Heart left ventricle (tissue), 16 donors: ENCODE measurements at regions not wholly inside any gene's neighbourhood (a gene's known extent, or its start where the extent isn't known, plus 50 kb on each side); places are given as distances from the start of the nearest gene placed in this dataset.
A peak's percentile ranks its signal among the peaks of the same experiment; 100 is the strongest.

ENCODE experiments used
- ATAC-seq, 4 donors: fragments of 200-7000 bp; cut with Tn5 transposase; one replicate each; pipeline ENCODE4 v1.9.1; 2020 to 2022; ENCODE audit warnings: moderate library complexity in 4 of 4, mild to moderate bottlenecking in 3 of 4, moderate number of reproducible peaks in 1 of 4
- DNase-seq, 5 donors: peaks; one replicate each; pipeline ENCODE4 v3.0.0-alpha.2; 2020
- H3K27ac ChIP-seq, 12 donors: fragments of 200-600 bp; sonication (generic) in 4 of 12; one replicate each; pipeline versions ENCODE4 v1.5.0 to v1.8.0; 2016 to 2022; ENCODE audit warnings: mild to moderate bottlenecking in 2 of 12
- H3K27me3 ChIP-seq, 9 donors: fragments of 200-600 bp; sonication (generic) in 2 of 9; one replicate each; pipeline versions ENCODE4 v1.5.1 to v1.8.0; 2016 to 2022; ENCODE audit warnings: mild to moderate bottlenecking in 3 of 9
- H3K36me3 ChIP-seq, 9 donors: fragments of 200-600 bp; sonication (generic) in 2 of 9; one replicate each; pipeline versions ENCODE4 v1.5.0 to v1.8.0; 2018 to 2022; ENCODE audit warnings: mild to moderate bottlenecking in 2 of 9
- H3K4me1 ChIP-seq, 12 donors: fragments of 200-600 bp; sonication (generic) in 4 of 12; one replicate each; pipeline versions ENCODE4 v1.5.0 to v1.8.0; 2016 to 2022; ENCODE audit warnings: mild to moderate bottlenecking in 3 of 12
- H3K4me3 ChIP-seq, 12 donors: fragments of 200-600 bp; sonication (generic) in 4 of 12; one replicate each; pipeline versions ENCODE4 v1.5.0 to v1.8.0; 2017 to 2022; ENCODE audit warnings: mild to moderate bottlenecking in 9 of 12, moderate library complexity in 4 of 12
- H3K9me3 ChIP-seq, 12 donors: fragments of 200-600 bp; sonication (generic) in 4 of 12; one replicate each; pipeline versions ENCODE4 v1.5.0 to v1.8.0; 2016 to 2022; ENCODE audit warnings: mild to moderate bottlenecking in 1 of 12
- POLR2A ChIP-seq, 2 donors: fragments of 450-650 bp; IDR thresholded peaks; one replicate each; pipeline ENCODE4 v1.6.1; 2017; ENCODE audit warnings: antibody characterized with exemption in 2 of 2, mild to moderate bottlenecking in 2 of 2, moderate library complexity in 2 of 2
- WGBS, 4 donors: extraction: QIAGEN DNeasy Blood & Tissue Kit in 2 of 4; methylation state at CpG; one replicate each; pipeline versions ENCODE4 v1.1.5 to v1.1.7; 2013 to 2018; 5-methylcytosine and 5-hydroxymethylcytosine counted together
- intact Hi-C, 10 donors: fragments of 100-400 bp; cut with DNase I; formaldehyde crosslinking; loops; one replicate each; pipeline versions ENCODE4 v1.11.1 to v1.14.2; 2022
- TF ChIP-seq, protein P1 (sequence below), 12 donors: fragments of 200-600 bp; sonication (generic) in 4 of 12; IDR thresholded peaks; one replicate each; pipeline versions ENCODE4 v1.5.0 to v1.8.0; 2018 to 2022; ENCODE audit warnings: antibody characterized with exemption in 12 of 12, mild to moderate bottlenecking in 5 of 12
- donor health status: ischemic (EF 13 %, LVEDD 7.1; RV severe dilation, severe dysfunction).
- donor health status: healthy with polysubstance abuse.
- donor health status: DM: no; HTN: yes; CAD: no.
- donor health status: DM: no; HTN: no; CAD: no.
- donor health status: ischemic (EF 25% LVEDD 6.9; RV normal size, moderate dysfunction).
- donor health status: ischemic (EF 25% LVEDD 5.7; RV mildly dilated, moderate dysfunction).
- donor health status: healthy.
- donor health status: DM: yes; HTN: yes; CAD: no.
- donor health status: ischemic (EF 35%, LVEDD 5.7; RV mildly dilated, moderate dysfunction).
- donor health status: nonischemic (EF 11% LVEDD 7.7; RV severe dilation, severe dysfunction).
- donor health status: DM: yes; HTN: yes; CAD: no.
- donor health status: PGD.
- donor health status: ischemic (EF 29% LVEDD 5.4; RV normal size, mild dysfunction).
- donor health status: nonischemic (EF 23%, LVEDD 6.1; RV moderate dilation, normal function).

DNA sequence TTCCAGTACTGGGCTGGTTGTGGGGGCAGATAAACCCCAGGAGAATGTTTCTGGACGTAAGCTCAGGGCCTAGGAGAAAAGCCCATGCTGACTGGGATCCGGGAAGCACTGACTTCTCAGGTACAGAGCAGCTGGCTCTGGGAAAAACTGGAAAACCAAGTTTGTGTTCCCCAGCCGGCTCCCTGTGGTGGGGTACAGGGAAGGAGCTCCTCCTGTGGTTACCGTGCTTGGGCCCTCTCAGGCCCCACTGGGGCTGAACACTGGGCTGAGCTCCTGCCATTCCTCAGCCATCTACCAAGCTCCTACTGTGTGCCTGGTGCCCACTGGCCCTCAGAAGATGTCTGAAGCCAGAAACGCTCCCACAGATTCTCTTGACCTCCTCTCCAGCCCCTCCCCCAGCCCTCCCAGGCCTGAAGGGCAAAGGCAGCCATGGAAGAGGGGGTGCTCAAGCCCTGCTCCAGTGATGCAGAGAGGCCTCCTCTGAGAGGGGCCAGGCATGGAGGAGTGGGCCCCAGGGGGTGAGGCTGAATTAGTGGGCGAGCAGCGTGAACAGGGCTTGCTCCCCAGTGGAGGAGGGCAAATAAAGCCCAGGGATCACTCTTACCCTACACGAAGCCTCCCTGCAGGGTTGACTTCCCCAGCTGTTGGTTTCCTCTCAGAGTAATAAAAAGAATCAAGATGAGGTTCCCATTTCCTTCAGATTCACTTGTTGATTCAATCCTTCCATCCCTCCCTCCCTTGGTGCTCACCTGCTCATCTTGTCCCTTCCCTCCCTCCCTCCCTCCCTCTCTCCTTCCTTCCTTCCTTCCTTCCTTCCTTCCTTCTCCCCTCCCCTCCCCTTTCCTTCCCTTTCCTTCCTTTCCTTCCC is 100.0 kb downstream of the VEGFA start:
- intact Hi-C loops: no loop called here
- Histone ChIP-seq H3K9me3 (no peaks in the 10 kb centered on the region), H3K36me3 (no peaks in the 10 kb centered on the region), H3K4me3 (no peak overlapping the region), H3K27ac (no peak overlapping the region), H3K27me3 (no peaks in the 10 kb centered on the region), H3K4me1 (peaks cover 0 to 5% (median 0%) of the 10 kb centered on the region in 12 donors)
- DNase-seq (peak in 1 of 5 donors; percentile 36), ATAC-seq (no peak)
- 76 to 91% (median 82%) methylated on average over 8 of the region's 8 CpGs for WGBS, 4 donors
- TF ChIP-seq POLR2A (IDR thresholded peaks at IDR 0.05): no peak
- TF ChIP-seq, protein P1, sequence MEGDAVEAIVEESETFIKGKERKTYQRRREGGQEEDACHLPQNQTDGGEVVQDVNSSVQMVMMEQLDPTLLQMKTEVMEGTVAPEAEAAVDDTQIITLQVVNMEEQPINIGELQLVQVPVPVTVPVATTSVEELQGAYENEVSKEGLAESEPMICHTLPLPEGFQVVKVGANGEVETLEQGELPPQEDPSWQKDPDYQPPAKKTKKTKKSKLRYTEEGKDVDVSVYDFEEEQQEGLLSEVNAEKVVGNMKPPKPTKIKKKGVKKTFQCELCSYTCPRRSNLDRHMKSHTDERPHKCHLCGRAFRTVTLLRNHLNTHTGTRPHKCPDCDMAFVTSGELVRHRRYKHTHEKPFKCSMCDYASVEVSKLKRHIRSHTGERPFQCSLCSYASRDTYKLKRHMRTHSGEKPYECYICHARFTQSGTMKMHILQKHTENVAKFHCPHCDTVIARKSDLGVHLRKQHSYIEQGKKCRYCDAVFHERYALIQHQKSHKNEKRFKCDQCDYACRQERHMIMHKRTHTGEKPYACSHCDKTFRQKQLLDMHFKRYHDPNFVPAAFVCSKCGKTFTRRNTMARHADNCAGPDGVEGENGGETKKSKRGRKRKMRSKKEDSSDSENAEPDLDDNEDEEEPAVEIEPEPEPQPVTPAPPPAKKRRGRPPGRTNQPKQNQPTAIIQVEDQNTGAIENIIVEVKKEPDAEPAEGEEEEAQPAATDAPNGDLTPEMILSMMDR (IDR thresholded peaks at IDR 0.05): no peak

DNA sequence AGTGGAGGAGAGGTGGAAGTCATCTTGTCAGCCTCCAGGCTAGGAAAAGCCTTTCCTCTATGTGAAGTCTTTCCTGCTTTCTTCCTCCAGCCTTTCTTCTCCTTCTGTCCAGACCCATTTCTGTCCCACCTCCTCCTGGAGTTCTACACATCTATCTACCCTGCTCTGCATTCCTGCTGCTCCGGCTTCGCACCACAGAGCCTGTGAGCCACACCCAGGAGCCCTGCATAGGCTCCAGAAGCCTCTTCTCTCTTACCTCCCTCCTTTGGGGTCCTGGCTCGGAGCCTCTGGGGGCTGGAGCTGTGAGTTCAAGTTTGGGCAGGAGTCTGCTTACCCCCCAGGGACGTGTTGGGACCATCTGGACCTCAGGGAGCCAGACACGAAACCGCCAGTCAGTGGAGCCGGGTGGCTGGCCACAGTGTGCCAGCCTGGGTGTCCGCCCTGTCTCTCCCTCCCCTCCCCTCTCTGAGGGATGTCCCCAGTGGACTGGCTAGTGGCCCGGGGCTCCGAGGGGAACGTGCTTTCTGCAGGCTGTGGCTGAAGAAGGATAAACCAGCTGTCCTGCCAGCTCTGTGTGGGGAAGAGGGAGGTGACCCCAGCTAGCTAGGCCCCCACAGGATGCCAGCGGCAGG is 99.2 kb downstream of the VEGFA start:
- 67 to 72% (median 69%) methylated on average over 11 to 12 of the region's 12 CpGs for WGBS, 4 donors
- peak in 1 of 5 donors; percentile 45 for DNase-seq
- intact Hi-C loops: no loop called here

GRCh38 chr6:43868467-43868866 is 98.5 kb downstream of the VEGFA start:
- TF ChIP-seq, protein P1 (IDR thresholded peaks at IDR 0.05): no peak
- TF ChIP-seq POLR2A (IDR thresholded peaks at IDR 0.05): no peak
- Histone ChIP-seq H3K36me3 (no peaks in the 10 kb centered on the region), H3K4me1 (peaks cover 0 to 5% (median 0%) of the 10 kb centered on the region in 12 donors), H3K4me3 (no peak overlapping the region), H3K9me3 (no peaks in the 10 kb centered on the region), H3K27ac (no peak overlapping the region), H3K27me3 (no peaks in the 10 kb centered on the region)
- 93 to 96% (median 93%) methylated on average over 6 of the region's 6 CpGs for WGBS, 4 donors
- ATAC-seq (no peak), DNase-seq (no peak)
- intact Hi-C loops: no loop called here

More for the DNA sequence above, 99.2 kb downstream of the VEGFA start:
- ATAC-seq: peak in 3 of 4 donors; percentile 28 to 38 (median 38)
- no peak overlapping the region for H3K27ac ChIP-seq
- no peaks in the 10 kb centered on the region for H3K27me3 ChIP-seq
- no peaks in the 10 kb centered on the region for H3K36me3 ChIP-seq
- H3K4me1 ChIP-seq: peaks cover 0 to 5% (median 0%) of the 10 kb centered on the region in 12 donors
- TF ChIP-seq, protein P1 (IDR thresholded peaks at IDR 0.05): no peak
- TF ChIP-seq POLR2A (IDR thresholded peaks at IDR 0.05): no peak
- H3K4me3 ChIP-seq: no peak overlapping the region
- H3K9me3 ChIP-seq: no peaks in the 10 kb centered on the region

GRCh38 chr6:43867996-43868395 is 98.0 kb downstream of the VEGFA start:
- H3K9me3 ChIP-seq: no peaks in the 10 kb centered on the region
- H3K4me3 ChIP-seq: no peak overlapping the region
- WGBS, 4 donors: 88 to 96% (median 94%) methylated on average over 5 of the region's 5 CpGs
- DNase-seq (peak in 1 of 5 donors; percentile 11), ATAC-seq (no peak)
- no peaks in the 10 kb centered on the region for H3K27me3 ChIP-seq
- no peak overlapping the region for H3K27ac ChIP-seq
- TF ChIP-seq POLR2A (IDR thresholded peaks at IDR 0.05): no peak
- TF ChIP-seq, protein P1 (IDR thresholded peaks at IDR 0.05): no peak
- intact Hi-C loops: no loop called here
- H3K36me3 ChIP-seq: no peaks in the 10 kb centered on the region
- peaks cover 0 to 5% (median 0%) of the 10 kb centered on the region in 12 donors for H3K4me1 ChIP-seq
